HG02588 (cell line): ENCODE measurements at regions not wholly inside any gene's neighbourhood (a gene's known extent, or its start where the extent isn't known, plus 50 kb on each side); places are given as distances from the start of the nearest gene placed in this dataset.

ENCODE experiments used
- ATAC-seq: cut with Tn5 transposase; IDR thresholded peaks from one replicate; pipeline ENCODE4 v1.9.1; 2021; ENCODE audit warnings: mild to moderate bottlenecking, moderate library complexity; ENCODE audit not compliant: unreplicated experiment

DNA sequence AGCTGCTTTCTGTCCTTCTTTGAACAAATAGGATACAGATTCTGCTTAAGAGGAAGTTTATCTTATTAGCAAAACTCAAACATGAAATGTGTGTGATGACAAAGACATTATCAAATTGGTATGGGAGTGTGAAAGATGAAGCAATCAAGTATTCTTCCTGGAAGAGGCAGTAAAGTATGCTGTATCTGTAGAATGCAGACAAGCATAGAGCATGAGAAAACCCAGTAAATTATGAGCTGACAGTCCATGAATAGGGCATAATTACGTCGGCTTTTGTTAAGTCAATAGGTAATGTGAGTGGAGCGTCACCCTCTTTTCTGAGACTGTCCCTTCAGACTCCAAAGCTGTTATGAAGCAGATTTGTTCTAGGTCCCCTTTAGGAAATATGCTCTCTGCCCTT lies 458.6 kb upstream of the NWD2 start:
- no peak for ATAC-seq

- no peak for ATAC-seq
Measured at GRCh38 chr4:36786519-36786918, 458.0 kb upstream of the NWD2 start.

- ATAC-seq: no peak
Measured at GRCh38 chr4:36794716-36795115, 449.8 kb upstream of the NWD2 start.

DNA sequence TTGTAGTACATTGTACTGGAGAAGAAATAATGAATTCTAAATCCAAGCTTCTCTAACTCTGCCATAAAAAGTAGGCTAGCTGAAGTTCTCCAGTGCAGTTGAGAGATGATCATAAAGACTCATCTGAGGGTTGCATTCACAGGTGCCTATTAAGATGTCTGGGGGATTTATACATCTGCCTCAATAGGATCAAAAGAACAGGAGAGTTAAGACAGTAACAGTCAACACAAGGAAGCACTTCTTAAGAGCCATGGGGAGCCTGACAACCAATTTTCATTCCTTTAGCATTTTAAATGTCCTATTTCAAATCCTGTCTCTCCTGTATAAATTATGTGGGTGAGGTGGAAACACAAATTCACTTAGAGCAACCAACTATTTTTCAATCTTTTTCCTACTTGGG lies 432.4 kb upstream of the NWD2 start:
- ATAC-seq: no peak

GRCh38 chr4:36815536-36815935 lies 429.0 kb upstream of the NWD2 start:
- ATAC-seq: no peak

DNA sequence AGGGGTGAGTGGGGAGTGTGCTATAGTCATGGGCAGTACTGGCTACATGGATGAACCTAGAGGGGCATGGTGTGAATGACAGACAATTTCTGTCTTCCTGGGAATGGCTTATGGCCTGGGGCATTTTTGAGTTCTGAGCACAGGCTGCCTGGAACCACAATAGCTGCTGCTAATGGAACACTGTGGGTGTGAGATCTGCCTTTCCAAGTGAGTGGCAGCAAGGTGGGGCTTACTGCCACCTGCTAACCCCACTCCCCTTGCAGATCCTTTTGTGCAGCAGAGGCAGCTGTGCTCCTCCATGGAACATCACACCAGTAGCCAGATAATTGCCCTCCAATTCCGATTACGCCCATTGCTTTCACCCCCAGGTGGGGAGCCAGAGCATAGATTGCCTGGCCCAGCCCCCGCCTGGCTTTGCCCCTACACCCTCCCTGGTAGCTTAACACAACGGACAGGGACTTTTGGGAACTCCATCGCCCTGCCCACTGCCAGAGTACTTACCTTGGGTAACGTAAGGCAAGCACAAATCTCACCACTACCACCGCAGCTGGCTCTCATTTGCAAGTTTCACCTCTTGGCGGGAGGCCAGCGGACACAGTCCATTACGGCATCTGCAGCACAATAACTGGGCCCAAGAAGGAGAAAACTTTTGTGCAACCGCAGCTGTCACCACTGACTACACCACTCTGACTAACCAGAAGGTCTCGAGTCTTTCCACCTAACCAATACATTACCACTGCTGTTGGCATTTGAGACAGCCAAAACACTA lies 421.2 kb upstream of the NWD2 start:
- no peak for ATAC-seq

DNA sequence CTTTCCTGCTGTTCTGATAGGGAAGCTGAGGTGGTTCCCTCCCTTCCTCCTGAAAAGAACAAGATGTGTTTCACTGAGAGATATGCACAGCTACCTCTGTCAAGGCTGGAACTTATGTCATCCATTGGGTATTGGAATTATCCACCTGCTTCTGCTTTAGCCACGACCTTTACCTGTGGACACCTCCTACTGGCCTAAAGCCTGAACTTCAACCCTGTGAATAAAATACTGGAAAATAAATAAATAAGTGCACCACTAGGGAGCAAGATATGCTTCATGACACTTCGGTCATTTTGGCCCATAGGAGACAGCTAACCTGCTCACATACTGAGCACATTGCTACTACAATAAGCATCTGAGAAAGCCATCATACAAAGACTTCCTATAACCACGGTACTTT lies 419.9 kb upstream of the NWD2 start:
- no peak for ATAC-seq

DNA sequence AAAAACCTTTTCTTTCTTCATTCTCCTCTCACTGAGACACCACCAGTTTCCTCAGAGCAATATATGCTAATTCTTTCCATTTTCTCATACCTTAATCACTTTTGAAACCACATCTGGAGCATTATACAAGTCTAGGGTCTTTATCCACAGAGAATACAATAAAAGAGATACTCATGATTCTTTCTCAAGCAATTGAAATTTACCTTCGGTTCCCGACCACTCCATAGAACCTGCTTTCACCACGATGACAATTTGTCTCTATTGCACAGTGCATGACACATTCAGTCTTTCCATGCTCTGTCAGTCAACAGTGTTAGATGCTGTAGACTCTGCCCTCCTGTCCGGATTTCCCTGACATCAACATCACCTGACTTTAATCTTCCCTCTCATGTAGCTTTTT lies 409.3 kb upstream of the NWD2 start:
- ATAC-seq: no peak

DNA sequence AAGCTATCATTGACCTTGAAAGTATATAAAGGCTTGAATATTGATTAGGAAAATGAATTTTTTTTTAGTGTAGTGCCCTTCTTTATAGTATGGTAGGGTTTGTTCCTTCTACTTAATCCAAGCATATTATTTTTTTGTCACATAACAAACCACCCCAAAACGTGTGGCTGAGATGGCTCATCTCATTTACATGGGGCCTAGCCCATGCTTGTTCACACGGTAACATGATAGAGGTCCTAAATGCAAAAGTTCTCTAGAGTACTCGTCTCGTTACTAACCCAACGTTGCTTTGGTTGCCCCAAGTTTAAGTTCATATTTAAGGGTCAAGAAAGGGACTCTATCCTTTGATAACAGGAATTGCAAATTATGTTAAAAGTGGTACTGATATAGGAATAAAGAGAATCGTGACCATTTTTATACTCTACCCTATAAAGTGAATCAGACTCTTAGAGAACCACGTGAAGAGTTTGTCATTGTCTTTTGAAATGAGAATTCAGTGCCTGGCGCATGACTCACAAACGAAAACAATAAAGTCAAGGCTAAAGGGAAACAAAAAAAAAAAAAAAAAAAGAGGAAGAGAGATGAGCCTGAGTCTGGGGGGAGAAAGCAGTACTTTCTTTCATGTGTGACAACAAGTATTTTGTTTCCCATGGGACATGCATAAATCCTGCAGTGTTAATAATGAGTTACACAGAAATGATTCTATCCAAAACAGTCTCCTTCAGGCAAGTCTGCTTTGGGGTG lies 402.8 kb upstream of the NWD2 start:
- ATAC-seq: no peak

- no peak for ATAC-seq
Measured at GRCh38 chr4:36844448-36844847, 400.1 kb upstream of the NWD2 start.

GRCh38 chr4:36852856-36853255 lies 391.7 kb upstream of the NWD2 start:
- ATAC-seq: no peak

DNA sequence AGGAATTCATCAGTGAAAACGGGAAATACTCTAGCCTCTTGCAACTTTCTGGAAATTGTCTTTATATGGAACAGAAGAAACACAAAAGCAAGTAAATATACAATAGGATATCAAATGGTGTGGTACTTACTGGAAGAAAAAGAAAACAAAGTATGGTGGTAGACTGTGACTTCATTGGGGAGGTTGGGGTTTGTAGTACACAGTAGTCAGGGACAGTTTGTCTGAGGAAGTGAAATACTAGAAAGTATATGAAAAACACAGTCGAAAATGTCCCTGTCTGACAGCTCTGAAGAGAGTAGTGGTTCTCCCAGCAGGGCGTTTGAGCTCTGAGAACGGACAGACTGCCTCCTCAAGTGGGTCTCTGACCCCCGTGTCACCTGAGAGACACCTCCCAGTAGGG lies 390.0 kb upstream of the NWD2 start:
- peak; percentile 85 for ATAC-seq

DNA sequence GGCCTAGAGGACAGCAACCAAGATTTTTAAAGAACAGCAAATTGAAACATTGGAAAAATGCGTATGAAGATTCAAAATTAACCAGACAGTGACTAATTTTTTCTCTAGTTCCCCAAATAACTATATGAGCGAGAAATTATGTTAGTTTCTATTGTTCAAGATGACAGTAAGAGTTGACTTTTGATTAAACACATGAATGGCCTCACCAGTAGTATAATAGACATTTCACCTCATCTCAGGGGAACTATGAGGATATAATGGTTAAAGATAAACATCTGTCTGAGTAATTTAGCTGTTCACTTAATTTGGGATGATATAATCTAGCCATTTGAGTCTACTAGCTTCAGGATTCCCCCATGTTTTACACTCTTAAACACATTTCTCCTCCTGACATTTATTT lies 380.9 kb upstream of the NWD2 start:
- ATAC-seq: no peak

DNA sequence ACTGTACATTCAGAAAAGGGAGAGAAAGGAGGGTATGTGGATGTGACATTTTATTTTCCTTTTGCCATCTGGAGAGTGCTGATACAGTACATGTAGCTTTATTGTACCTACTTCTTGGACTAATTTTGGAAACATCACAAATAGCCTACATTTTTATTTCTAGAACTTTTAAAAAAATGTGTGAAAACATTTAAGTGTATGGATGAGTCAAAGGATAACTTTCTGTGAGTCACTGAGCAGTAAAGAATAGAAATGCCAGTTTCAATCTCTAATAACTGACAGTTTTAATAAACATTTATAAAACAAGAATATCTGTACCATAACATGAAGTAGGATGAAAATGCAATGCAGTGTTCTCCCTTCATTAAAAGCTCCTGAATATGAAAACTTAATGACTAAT lies 374.4 kb upstream of the NWD2 start:
- no peak for ATAC-seq

DNA sequence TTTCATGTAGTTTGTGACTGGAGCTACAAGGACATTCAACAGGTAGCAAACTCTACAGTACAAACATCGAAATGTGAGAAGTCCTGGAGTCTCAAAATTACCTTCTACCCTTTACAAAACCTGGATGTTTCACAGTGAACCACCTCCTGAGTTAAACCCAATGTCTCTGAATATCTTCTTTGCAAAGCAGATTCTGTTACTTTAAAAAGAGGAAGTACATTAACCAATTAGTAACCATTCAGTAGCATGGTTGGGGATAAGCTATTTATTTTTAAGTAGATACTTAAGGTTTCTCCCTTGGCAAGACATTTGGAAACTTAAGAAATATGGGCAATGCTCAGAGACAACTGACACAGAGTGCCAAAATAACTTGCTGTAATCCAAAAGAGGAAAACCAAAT lies 371.9 kb upstream of the NWD2 start:
- no peak for ATAC-seq

DNA sequence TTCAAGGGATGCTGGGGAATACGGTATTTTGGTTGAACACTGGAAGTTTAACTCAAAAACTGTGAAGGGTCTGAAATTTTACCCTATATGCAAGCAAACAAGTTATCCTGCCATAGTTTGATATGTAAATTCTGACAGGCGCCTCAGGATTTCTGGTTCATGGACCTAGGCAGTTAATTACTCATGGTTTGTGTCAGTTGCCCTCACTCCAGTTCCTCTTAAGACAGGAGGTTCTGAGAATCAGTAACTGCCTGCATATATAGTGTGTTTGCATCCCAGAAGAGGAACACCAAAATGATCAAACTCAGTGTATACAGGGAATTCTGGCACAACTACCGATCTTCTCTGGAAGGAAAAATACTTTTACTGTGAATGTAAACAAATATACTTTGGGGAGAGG lies 360.4 kb upstream of the NWD2 start:
- no peak for ATAC-seq

- no peak for ATAC-seq
Measured at GRCh38 chr4:36891971-36892370, 352.6 kb upstream of the NWD2 start.

GRCh38 chr4:36900446-36900987 lies 344.0 kb upstream of the NWD2 start:
- ATAC-seq: no peak

- ATAC-seq: no peak
Measured at GRCh38 chr4:36904823-36905222, 339.7 kb upstream of the NWD2 start.

GRCh38 chr4:36914106-36914505 lies 330.4 kb upstream of the NWD2 start:
- no peak for ATAC-seq

- ATAC-seq: no peak
Measured at GRCh38 chr4:36915717-36916116, 328.8 kb upstream of the NWD2 start.

- ATAC-seq: no peak
Measured at GRCh38 chr4:36917413-36917812, 327.1 kb upstream of the NWD2 start.
